DND-41 (cell line): ENCODE measurements at regions not wholly inside any gene's neighbourhood (a gene's known extent, or its start where the extent isn't known, plus 50 kb on each side); places are given as distances from the start of the nearest gene placed in this dataset.

Experiments used
- CTCF ChIP-seq: IDR thresholded peaks from 2 replicates; pipeline ENCODE4 v1.5.1; 2012; ENCODE audit warnings: borderline replicate concordance, low read length, moderate library complexity, mild to moderate bottlenecking; ENCODE audit not compliant: poor library complexity, severe bottlenecking; ENCODE audit errors: extremely low read depth
- EZH2 ChIP-seq: IDR thresholded peaks from 3 replicates; pipeline ENCODE4 v1.6.1; 2012; ENCODE audit warnings: borderline replicate concordance, low read depth, mild to moderate bottlenecking, moderate library complexity, low read length, inconsistent platforms; ENCODE audit not compliant: severe bottlenecking

GRCh38 chr5:44911501-44911900, 102.8 kb downstream of the MRPS30 start:
- TF ChIP-seq CTCF (no peak), EZH2 (no peak)
